Central memory CD8-positive, alpha-beta T cell (primary cell): ENCODE measurements at regions not wholly inside any gene's neighbourhood (a gene's known extent, or its start where the extent isn't known, plus 50 kb on each side); places are given as distances from the start of the nearest gene placed in this dataset.

Experiments
- ATAC-seq: fragments of 150-1000 bp; cut with Tn5 transposase; replicated peaks from 2 replicates; pipeline ENCODE4 v1.10.0; 2022; ENCODE audit warnings: mild to moderate bottlenecking, moderate FRiP score, moderate number of reproducible peaks; ENCODE audit not compliant: poor library complexity, severe bottlenecking; ENCODE audit errors: extremely low read depth
- DNase-seq, 2 donors: peaks; one replicate each; pipeline ENCODE4 v3.0.0; 2021; ENCODE audit warnings: low spot score in 2 of 2
- H3K27ac Mint-ChIP-seq: one replicate; pipeline ENCODE4 v1.8.0; 2022; ENCODE audit warnings: low read depth, mild to moderate bottlenecking, moderate library complexity, mixed read lengths
- H3K27me3 Mint-ChIP-seq: one replicate; pipeline ENCODE4 v1.8.0; 2022; ENCODE audit warnings: mixed read lengths
- H3K36me3 Mint-ChIP-seq: one replicate; pipeline ENCODE4 v1.8.0; 2022; ENCODE audit warnings: mild to moderate bottlenecking, moderate library complexity, mixed read lengths; ENCODE audit not compliant: insufficient read depth
- H3K4me1 Mint-ChIP-seq: one replicate; pipeline ENCODE4 v1.8.0; 2022; ENCODE audit warnings: mixed read lengths
- H3K4me3 Mint-ChIP-seq: one replicate; pipeline ENCODE4 v1.8.0; 2022; ENCODE audit warnings: mild to moderate bottlenecking, moderate library complexity, mixed read lengths
- H3K9me3 Mint-ChIP-seq: one replicate; pipeline ENCODE4 v1.8.0; 2022; ENCODE audit warnings: mixed read lengths

DNA sequence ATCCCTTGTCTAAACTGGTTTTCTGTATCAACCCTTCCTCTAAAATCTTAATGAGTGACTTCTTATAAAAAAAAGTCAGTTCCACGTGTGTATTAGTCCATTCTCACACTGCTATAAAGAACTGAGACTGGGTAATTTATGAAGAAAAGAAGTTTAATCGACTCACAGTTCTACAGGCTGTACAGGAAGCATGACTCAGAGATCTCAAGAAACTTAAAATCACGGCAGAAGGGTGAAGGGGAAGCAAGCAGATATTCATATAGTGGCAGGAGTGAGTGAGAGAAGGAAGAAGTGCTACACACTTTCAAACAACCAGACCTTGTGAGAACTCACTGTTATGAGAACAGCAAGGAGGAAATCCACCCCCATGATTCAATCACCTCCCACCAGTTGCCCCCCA is 307.8 kb upstream of the ARRDC3 start:
- Mint-ChIP-seq H3K9me3 (peaks cover 17% of the 10 kb centered on the region), H3K4me3 (no peak overlapping the region), H3K27me3 (no peaks in the 10 kb centered on the region), H3K27ac (no peak overlapping the region), H3K4me1 (no peaks in the 10 kb centered on the region), H3K36me3 (no peaks in the 10 kb centered on the region)
- DNase-seq (no peak), ATAC-seq (no peak)

DNA sequence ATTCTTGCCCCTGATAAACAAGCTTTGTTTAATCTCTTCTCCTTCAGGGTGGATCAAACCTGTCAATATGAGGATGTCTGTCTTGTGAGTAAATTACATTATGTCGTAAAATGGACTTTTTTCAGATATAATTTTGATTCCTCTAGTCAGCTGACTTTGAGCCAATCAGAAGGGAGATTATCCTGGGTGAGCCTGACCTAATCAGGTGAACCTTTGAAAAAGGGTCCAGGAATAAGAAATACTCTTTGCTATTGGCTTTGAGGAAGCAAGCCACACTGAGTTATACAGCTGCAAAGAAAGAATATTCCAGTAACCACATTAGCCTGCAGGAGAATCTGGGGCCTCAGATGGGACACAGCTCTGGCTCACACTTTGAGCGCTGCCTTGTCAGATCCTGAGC is 304.3 kb upstream of the ARRDC3 start:
- no peak overlapping the region for H3K4me3 Mint-ChIP-seq
- no peak overlapping the region for H3K27ac Mint-ChIP-seq
- no peaks in the 10 kb centered on the region for H3K36me3 Mint-ChIP-seq
- ATAC-seq (no peak), DNase-seq (no peak)
- no peaks in the 10 kb centered on the region for H3K27me3 Mint-ChIP-seq
- H3K9me3 Mint-ChIP-seq = peaks cover 8% of the 10 kb centered on the region
- no peaks in the 10 kb centered on the region for H3K4me1 Mint-ChIP-seq

- peaks cover 5% of the 10 kb centered on the region for H3K9me3 Mint-ChIP-seq
- no peak overlapping the region for H3K4me3 Mint-ChIP-seq
- H3K4me1 Mint-ChIP-seq = no peaks in the 10 kb centered on the region
- H3K36me3 Mint-ChIP-seq = no peaks in the 10 kb centered on the region
- DNase-seq (no peak), ATAC-seq (no peak)
- H3K27me3 Mint-ChIP-seq = no peaks in the 10 kb centered on the region
- H3K27ac Mint-ChIP-seq = no peak overlapping the region
These were observed 301.5 kb upstream of the ARRDC3 start for GRCh38 chr5:91684625-91685024.

GRCh38 chr5:91670563-91670962 is 287.4 kb upstream of the ARRDC3 start:
- peaks cover 6% of the 10 kb centered on the region for H3K9me3 Mint-ChIP-seq
- H3K4me1 Mint-ChIP-seq = no peaks in the 10 kb centered on the region
- H3K4me3 Mint-ChIP-seq = no peak overlapping the region
- DNase-seq (no peak), ATAC-seq (no peak)
- no peak overlapping the region for H3K27ac Mint-ChIP-seq
- H3K36me3 Mint-ChIP-seq = no peaks in the 10 kb centered on the region
- H3K27me3 Mint-ChIP-seq = no peaks in the 10 kb centered on the region

- no peaks in the 10 kb centered on the region for H3K4me1 Mint-ChIP-seq
- H3K4me3 Mint-ChIP-seq = no peak overlapping the region
- H3K27ac Mint-ChIP-seq = no peak overlapping the region
- DNase-seq = no peak
- no peaks in the 10 kb centered on the region for H3K36me3 Mint-ChIP-seq
- H3K9me3 Mint-ChIP-seq = peaks cover 6% of the 10 kb centered on the region
- H3K27me3 Mint-ChIP-seq = no peaks in the 10 kb centered on the region
- no peak for ATAC-seq
These were observed 287.0 kb upstream of the ARRDC3 start for GRCh38 chr5:91670122-91670521.

GRCh38 chr5:91668261-91668660 is 285.1 kb upstream of the ARRDC3 start:
- Mint-ChIP-seq H3K9me3 (peaks cover 6% of the 10 kb centered on the region), H3K4me1 (no peaks in the 10 kb centered on the region), H3K27me3 (no peaks in the 10 kb centered on the region), H3K27ac (no peak overlapping the region), H3K36me3 (no peaks in the 10 kb centered on the region), H3K4me3 (no peak overlapping the region)
- no peak for DNase-seq
- no peak for ATAC-seq

DNA sequence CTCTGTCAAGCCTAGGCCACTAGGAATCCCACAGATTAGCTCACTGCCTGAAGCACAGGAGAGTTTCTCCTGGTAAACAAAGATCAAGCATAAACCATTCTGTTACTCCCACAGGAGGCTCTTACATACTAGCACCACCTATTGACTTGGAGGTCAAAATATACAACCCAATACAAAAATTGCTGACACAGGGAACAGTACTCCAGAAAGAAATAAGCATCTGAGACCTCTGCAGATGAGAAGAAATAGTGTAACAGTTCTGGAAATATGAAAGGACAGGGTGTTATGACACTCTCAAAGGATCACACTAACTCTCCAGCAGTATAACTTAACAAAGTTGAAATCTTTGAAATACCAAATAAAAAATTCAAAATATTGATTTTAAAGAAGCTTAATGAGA is 269.6 kb upstream of the ARRDC3 start:
- peaks cover 31% of the 10 kb centered on the region for H3K9me3 Mint-ChIP-seq
- H3K27me3 Mint-ChIP-seq = no peaks in the 10 kb centered on the region
- ATAC-seq = no peak

DNA sequence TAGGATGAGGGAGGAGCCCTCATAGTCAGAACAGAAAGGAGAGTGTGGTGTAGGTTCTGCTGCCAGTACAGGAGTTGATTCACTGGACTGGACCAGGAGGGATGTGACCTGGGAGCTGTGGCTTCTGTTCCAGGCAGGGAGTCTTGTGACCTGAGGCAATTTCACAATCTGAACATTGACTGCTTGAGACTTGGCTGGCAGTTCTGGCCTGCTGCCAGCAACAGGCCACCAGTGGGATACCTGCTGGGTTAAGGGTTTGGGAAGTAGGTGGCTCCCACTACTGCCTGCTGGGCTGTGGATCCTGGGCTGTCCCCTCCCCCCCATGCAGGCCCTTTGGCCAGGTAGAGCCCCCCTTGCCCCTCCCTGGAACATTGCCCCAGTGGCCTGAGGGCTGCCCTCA is 268.6 kb upstream of the ARRDC3 start:
- no peak overlapping the region for H3K4me3 Mint-ChIP-seq

More for the DNA sequence above, 269.6 kb upstream of the ARRDC3 start:
- Mint-ChIP-seq H3K36me3 (no peaks in the 10 kb centered on the region), H3K4me1 (no peaks in the 10 kb centered on the region), H3K4me3 (no peak overlapping the region), H3K27ac (no peak overlapping the region)
- no peak for DNase-seq

GRCh38 chr5:91645347-91645746 is 262.2 kb upstream of the ARRDC3 start:
- Mint-ChIP-seq H3K4me3 (no peak overlapping the region), H3K4me1 (no peaks in the 10 kb centered on the region), H3K27me3 (no peaks in the 10 kb centered on the region), H3K27ac (no peak overlapping the region), H3K36me3 (no peaks in the 10 kb centered on the region), H3K9me3 (peaks cover 5% of the 10 kb centered on the region)
- DNase-seq = no peak
- no peak for ATAC-seq

More for the DNA sequence above, 268.6 kb upstream of the ARRDC3 start:
- no peak for DNase-seq
- H3K27me3 Mint-ChIP-seq = no peaks in the 10 kb centered on the region
- H3K9me3 Mint-ChIP-seq = peaks cover 22% of the 10 kb centered on the region
- ATAC-seq = no peak
- no peaks in the 10 kb centered on the region for H3K4me1 Mint-ChIP-seq
- no peaks in the 10 kb centered on the region for H3K36me3 Mint-ChIP-seq
- no peak overlapping the region for H3K27ac Mint-ChIP-seq

- Mint-ChIP-seq H3K4me1 (no peaks in the 10 kb centered on the region), H3K9me3 (peaks cover 5% of the 10 kb centered on the region), H3K27ac (no peak overlapping the region), H3K27me3 (no peaks in the 10 kb centered on the region), H3K4me3 (no peak overlapping the region), H3K36me3 (no peaks in the 10 kb centered on the region)
- DNase-seq (no peak), ATAC-seq (no peak)
These were observed 260.7 kb upstream of the ARRDC3 start for GRCh38 chr5:91643797-91644196.

DNA sequence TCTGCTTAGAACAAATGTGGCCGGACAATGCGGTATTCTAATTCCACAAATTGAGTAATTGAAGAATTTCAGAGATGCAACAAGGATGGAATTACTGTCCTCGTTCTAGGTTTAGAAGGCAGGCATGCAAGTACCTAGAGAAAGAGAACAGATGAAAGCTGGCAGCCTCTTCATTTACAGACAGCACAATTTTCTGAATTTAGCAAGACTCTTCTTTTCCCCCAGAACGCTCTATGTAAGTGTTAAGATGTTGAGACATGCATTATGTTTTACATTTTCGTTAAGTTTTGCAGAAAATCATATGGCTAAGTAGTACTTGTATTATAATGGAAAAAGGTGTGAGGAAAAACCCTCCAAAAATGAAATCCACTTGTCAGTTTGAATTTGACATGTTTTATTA is 259.5 kb upstream of the ARRDC3 start:
- H3K4me1 Mint-ChIP-seq = no peaks in the 10 kb centered on the region
- no peak for DNase-seq
- H3K27ac Mint-ChIP-seq = no peak overlapping the region
- no peak overlapping the region for H3K4me3 Mint-ChIP-seq
- H3K27me3 Mint-ChIP-seq = no peaks in the 10 kb centered on the region
- no peaks in the 10 kb centered on the region for H3K36me3 Mint-ChIP-seq
- no peak for ATAC-seq
- no peaks in the 10 kb centered on the region for H3K9me3 Mint-ChIP-seq

DNA sequence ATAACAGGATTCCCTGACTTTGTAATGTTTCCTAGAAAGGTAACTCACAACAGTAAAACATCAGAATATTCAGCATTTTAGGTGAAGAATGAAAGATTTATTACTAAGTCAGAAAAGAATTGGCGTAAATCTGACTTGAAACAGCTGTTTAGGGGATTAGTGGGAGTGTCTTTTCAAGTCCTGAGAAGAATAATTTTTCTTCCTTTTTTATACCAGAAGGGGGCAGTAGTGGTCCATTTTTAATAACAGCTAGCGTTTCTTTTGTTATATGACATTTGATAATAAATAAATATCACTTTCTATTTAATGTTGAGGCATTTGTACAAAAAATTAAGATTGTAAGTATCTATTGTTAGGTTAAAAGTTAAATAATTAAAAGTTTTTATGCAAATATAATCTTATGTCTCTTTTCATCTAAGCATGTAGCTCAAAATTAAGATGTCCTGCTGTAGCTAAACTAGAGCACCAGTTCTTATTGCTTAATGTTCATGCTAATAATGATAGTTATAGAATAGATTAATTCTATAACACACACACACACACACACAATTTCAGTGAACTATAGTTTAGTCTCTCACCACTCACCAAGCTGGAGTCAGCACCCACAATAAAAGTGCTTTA is 258.7 kb upstream of the ARRDC3 start:
- no peak for ATAC-seq
- Mint-ChIP-seq H3K27me3 (no peaks in the 10 kb centered on the region), H3K4me1 (no peaks in the 10 kb centered on the region), H3K36me3 (no peaks in the 10 kb centered on the region), H3K4me3 (no peak overlapping the region), H3K9me3 (no peaks in the 10 kb centered on the region), H3K27ac (no peak overlapping the region)
- no peak for DNase-seq

DNA sequence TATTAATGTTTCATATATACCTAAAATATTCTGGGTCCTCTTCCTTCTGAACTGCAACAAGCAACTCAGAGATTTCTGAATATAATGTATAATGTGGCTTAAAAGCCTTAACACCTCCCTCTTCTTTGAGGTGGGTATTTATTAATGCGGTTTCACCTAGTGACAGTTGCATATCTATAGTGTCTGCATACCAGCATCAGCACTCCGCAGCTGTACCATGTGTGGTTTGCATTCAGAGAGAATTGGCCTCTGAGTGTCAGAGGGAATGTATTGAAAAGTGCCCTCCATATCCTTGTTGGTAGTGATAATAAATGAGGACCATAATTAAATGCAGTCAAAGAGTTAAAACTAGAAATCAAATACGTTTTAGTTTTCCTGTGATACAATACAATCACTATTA is 256.6 kb upstream of the ARRDC3 start:
- DNase-seq (no peak), ATAC-seq (no peak)
- Mint-ChIP-seq H3K36me3 (no peaks in the 10 kb centered on the region), H3K27ac (no peak overlapping the region), H3K4me1 (no peaks in the 10 kb centered on the region), H3K27me3 (no peaks in the 10 kb centered on the region), H3K9me3 (no peaks in the 10 kb centered on the region), H3K4me3 (no peak overlapping the region)

GRCh38 chr5:91638010-91638409 is 254.9 kb upstream of the ARRDC3 start:
- H3K4me1 Mint-ChIP-seq = no peaks in the 10 kb centered on the region
- ATAC-seq (no peak), DNase-seq (no peak)
- H3K9me3 Mint-ChIP-seq = no peaks in the 10 kb centered on the region
- H3K27ac Mint-ChIP-seq = no peak overlapping the region
- H3K4me3 Mint-ChIP-seq = no peak overlapping the region
- H3K36me3 Mint-ChIP-seq = no peaks in the 10 kb centered on the region
- H3K27me3 Mint-ChIP-seq = no peaks in the 10 kb centered on the region
